SU-DHL-6 (cell line): ENCODE measurements at regions not wholly inside any gene's neighbourhood (a gene's known extent, or its start where the extent isn't known, plus 50 kb on each side); places are given as distances from the start of the nearest gene placed in this dataset.

Experiments
- CTCF ChIP-seq: fragments of 200-600 bp; sonication (generic); IDR thresholded peaks from one replicate; pipeline ENCODE4 v1.5.1; 2017; ENCODE audit warnings: antibody characterized with exemption, mild to moderate bottlenecking, low read length, moderate library complexity; ENCODE audit not compliant: insufficient read depth, poor library complexity, severe bottlenecking
- EZH2phosphoT487 ChIP-seq: fragments of 200-600 bp; sonication (generic), shearing (Covaris generic); conservative IDR thresholded peaks from 2 replicates; pipeline ENCODE4 v1.6.1; 2018; ENCODE audit warnings: mild to moderate bottlenecking, antibody characterized with exemption, low read length, moderate library complexity, mixed read lengths

- TF ChIP-seq CTCF: no peak
- TF ChIP-seq EZH2phosphoT487: no peak
Observed at GRCh38 chr15:94135486-94136147, 95.7 kb upstream of the MCTP2 start.
